Skeletal muscle satellite cell (primary cell): ENCODE measurements at regions not wholly inside any gene's neighbourhood (a gene's known extent, or its start where the extent isn't known, plus 50 kb on each side); places are given as distances from the start of the nearest gene placed in this dataset.

ENCODE experiments used
- H3K27me3 ChIP-seq: 2 replicates; pipeline ENCODE4 v1.7.0; 2013; ENCODE audit warnings: low read length; ENCODE audit not compliant: control insufficient read depth, insufficient read depth
- H3K36me3 ChIP-seq: 2 replicates; pipeline ENCODE4 v1.7.0; 2013; ENCODE audit warnings: mild to moderate bottlenecking, control low read depth, low read length; ENCODE audit not compliant: insufficient read depth
- H3K4me1 ChIP-seq: 2 replicates; pipeline ENCODE4 v1.7.0; 2013; ENCODE audit warnings: low read length; ENCODE audit not compliant: control insufficient read depth, insufficient read depth
- H3K4me2 ChIP-seq: 2 replicates; pipeline ENCODE4 v1.7.0; 2013; ENCODE audit warnings: mild to moderate bottlenecking, low read length
- H3K4me3 ChIP-seq: 2 replicates; pipeline ENCODE4 v1.7.0; 2013; ENCODE audit warnings: low read length
- H3K9ac ChIP-seq: 2 replicates; pipeline ENCODE4 v1.7.0; 2013; ENCODE audit warnings: mild to moderate bottlenecking, low read depth, low read length, moderate library complexity
- H3K9me3 ChIP-seq: replicated peaks from 2 replicates; pipeline ENCODE4 v1.7.0; 2013; ENCODE audit warnings: mild to moderate bottlenecking, control low read depth, low read length

- Histone ChIP-seq H3K9me3 (peaks cover 22% of the 10 kb centered on the region), H3K4me2 (no peak overlapping the region), H3K9ac (no peak overlapping the region), H3K36me3 (no peaks in the 10 kb centered on the region), H3K4me1 (no peaks in the 10 kb centered on the region), H3K4me3 (no peak overlapping the region), H3K27me3 (no peaks in the 10 kb centered on the region)
Measured at GRCh38 chr18:78767648-78768071, 212.0 kb upstream of the SALL3 start.

GRCh38 chr18:78768221-78768620 is 211.4 kb upstream of the SALL3 start:
- Histone ChIP-seq H3K4me3 (no peak overlapping the region), H3K9me3 (peaks cover 27% of the 10 kb centered on the region), H3K36me3 (no peaks in the 10 kb centered on the region), H3K4me1 (no peaks in the 10 kb centered on the region), H3K9ac (no peak overlapping the region), H3K4me2 (no peak overlapping the region), H3K27me3 (no peaks in the 10 kb centered on the region)

GRCh38 chr18:78768656-78769501 is 210.7 kb upstream of the SALL3 start:
- Histone ChIP-seq H3K27me3 (no peaks in the 10 kb centered on the region), H3K36me3 (no peaks in the 10 kb centered on the region), H3K4me1 (no peaks in the 10 kb centered on the region), H3K4me2 (no peak overlapping the region), H3K4me3 (no peak overlapping the region), H3K9me3 (peaks cover 23% of the 10 kb centered on the region), H3K9ac (no peak overlapping the region)

GRCh38 chr18:78769502-78770105 is 210.0 kb upstream of the SALL3 start:
- no peak overlapping the region for H3K4me3 ChIP-seq
- H3K9ac ChIP-seq: no peak overlapping the region
- H3K4me1 ChIP-seq: no peaks in the 10 kb centered on the region
- H3K27me3 ChIP-seq: no peaks in the 10 kb centered on the region
- H3K4me2 ChIP-seq: no peak overlapping the region
- H3K9me3 ChIP-seq: peaks cover 25% of the 10 kb centered on the region
- H3K36me3 ChIP-seq: no peaks in the 10 kb centered on the region

GRCh38 chr18:78770139-78770822 is 209.3 kb upstream of the SALL3 start:
- no peak overlapping the region for H3K9ac ChIP-seq
- no peak overlapping the region for H3K4me2 ChIP-seq
- peaks cover 29% of the 10 kb centered on the region for H3K9me3 ChIP-seq
- no peaks in the 10 kb centered on the region for H3K27me3 ChIP-seq
- H3K4me1 ChIP-seq: no peaks in the 10 kb centered on the region
- H3K4me3 ChIP-seq: no peak overlapping the region
- H3K36me3 ChIP-seq: no peaks in the 10 kb centered on the region

DNA sequence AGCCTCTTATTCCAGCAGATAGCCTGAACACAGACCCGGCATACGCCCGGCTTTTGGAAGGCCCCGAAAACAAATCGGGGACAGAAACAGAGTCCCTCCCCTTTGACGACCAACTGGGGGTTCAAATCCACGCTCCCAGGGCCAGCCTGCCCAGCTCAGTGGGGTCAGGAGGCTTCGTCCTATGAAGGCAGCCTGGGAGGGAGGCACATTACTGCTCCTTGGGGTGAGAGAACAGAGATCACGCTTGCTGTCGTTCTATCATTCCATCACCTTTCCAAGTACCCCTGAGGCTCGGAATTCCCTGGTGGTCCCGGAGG is 208.8 kb upstream of the SALL3 start:
- Histone ChIP-seq H3K4me2 (no peak overlapping the region), H3K27me3 (no peaks in the 10 kb centered on the region), H3K4me3 (no peak overlapping the region), H3K4me1 (no peaks in the 10 kb centered on the region), H3K36me3 (no peaks in the 10 kb centered on the region), H3K9me3 (peaks cover 29% of the 10 kb centered on the region), H3K9ac (no peak overlapping the region)

GRCh38 chr18:78771496-78772359 is 207.9 kb upstream of the SALL3 start:
- Histone ChIP-seq H3K4me1 (no peaks in the 10 kb centered on the region), H3K9me3 (peaks cover 29% of the 10 kb centered on the region), H3K27me3 (no peaks in the 10 kb centered on the region), H3K9ac (no peak overlapping the region), H3K4me2 (no peak overlapping the region), H3K4me3 (no peak overlapping the region), H3K36me3 (no peaks in the 10 kb centered on the region)

DNA sequence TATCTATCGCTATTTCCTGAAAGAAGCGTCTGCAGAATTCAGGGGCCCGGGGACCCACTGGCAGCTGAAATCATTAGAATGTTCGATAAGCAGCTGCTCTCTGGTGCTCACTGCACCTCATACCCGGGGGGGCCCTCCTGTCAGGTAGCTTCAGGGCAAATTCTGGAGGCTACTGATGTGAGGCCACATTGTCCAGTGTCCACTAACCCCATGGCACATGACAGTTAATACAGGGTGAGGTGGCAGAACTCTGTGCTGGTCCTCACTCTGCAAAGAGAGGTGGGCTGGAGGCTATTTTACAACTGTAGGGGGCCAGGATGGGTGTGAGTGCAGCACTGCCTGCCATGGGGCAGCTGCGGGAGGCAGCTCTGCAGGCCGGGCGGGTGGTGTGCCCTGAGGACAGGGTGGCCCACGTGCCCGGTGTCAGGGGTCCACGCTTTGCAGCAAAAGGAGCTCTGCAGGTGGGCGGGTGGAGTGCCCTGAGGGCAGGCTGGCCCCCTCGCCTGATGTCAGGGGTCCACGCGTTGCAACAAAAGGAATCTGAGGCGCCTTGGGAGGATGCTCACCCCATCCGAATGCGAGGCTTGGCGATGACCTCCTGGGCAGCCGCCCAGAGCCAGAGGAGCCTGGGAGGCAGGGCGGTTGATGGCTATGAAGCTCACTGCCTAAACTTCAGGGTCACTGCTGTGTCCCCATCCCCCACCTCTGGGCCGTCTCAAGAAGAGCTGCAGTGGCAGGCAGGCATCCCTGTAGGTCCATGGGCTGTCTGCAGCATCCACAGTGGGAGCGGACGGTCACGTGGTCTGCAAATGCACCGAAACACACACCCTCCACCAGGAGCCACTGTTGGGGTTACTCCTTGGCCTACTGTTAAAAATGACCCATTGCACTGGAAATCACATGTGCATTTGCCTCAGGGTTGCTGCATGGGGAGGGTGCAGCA is 207.0 kb upstream of the SALL3 start:
- H3K4me2 ChIP-seq: no peak overlapping the region
- no peak overlapping the region for H3K9ac ChIP-seq
- no peak overlapping the region for H3K4me3 ChIP-seq
- no peaks in the 10 kb centered on the region for H3K36me3 ChIP-seq
- peaks cover 28% of the 10 kb centered on the region for H3K9me3 ChIP-seq
- no peaks in the 10 kb centered on the region for H3K4me1 ChIP-seq
- H3K27me3 ChIP-seq: no peaks in the 10 kb centered on the region

GRCh38 chr18:78773303-78773755 is 206.3 kb upstream of the SALL3 start:
- Histone ChIP-seq H3K9ac (no peak overlapping the region), H3K9me3 (peaks cover 21% of the 10 kb centered on the region), H3K27me3 (no peaks in the 10 kb centered on the region), H3K36me3 (no peaks in the 10 kb centered on the region), H3K4me1 (no peaks in the 10 kb centered on the region), H3K4me2 (no peak overlapping the region), H3K4me3 (no peak overlapping the region)

DNA sequence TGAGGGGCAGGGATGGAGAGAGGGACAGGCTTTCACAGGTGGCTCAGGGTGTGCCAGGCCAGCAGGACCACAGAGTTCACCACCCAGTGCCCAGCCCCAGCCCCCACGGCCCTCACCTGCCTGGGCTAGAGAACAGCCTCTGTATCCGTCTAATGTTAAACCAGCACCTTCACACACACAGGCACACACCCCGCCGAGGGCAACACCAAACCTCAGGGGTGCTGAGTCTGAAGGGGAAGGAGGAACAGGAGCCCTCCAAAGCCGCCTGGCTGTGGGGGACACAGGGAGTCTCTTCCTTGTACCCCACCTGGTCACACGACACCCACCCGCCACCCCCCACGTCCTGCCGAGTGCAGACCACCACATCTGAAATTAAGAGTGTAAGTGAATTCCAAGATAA is 205.8 kb upstream of the SALL3 start:
- H3K9ac ChIP-seq: no peak overlapping the region
- no peaks in the 10 kb centered on the region for H3K36me3 ChIP-seq
- H3K4me3 ChIP-seq: no peak overlapping the region
- H3K4me2 ChIP-seq: no peak overlapping the region
- no peaks in the 10 kb centered on the region for H3K4me1 ChIP-seq
- no peaks in the 10 kb centered on the region for H3K27me3 ChIP-seq
- peaks cover 20% of the 10 kb centered on the region for H3K9me3 ChIP-seq
